ENCODE measurements at regions not wholly inside any gene's neighbourhood (a gene's known extent, or its start where the extent isn't known, plus 50 kb on each side); places are given as distances from the start of the nearest gene placed in this dataset.

- Histone ChIP-seq H3K4me3 (no peak overlapping the region), H3K36me3 (ENCODE audit: insufficient read depth in 1 of 2, low read depth in 1 of 2) (no peaks in the 10 kb centered on the region), H3K4me1 (no peaks in the 10 kb centered on the region), H3K27ac (no peak overlapping the region), H3K27me3 (ENCODE audit: insufficient read depth in 3 of 3, low read length in 2 of 3) (no peaks in the 10 kb centered on the region), H3K9me3 (no peaks in the 10 kb centered on the region)
- 24 to 46% (median 41%) methylated on average over 1 of the region's 1 CpG for WGBS, 3 donors
- DNase-seq = no peak
- intact Hi-C loops (cut with DNase I) = no loop called here
- ATAC-seq = no peak
- no peak for TF ChIP-seq CTCF (IDR thresholded peaks at IDR 0.05)
These were observed 267.4 kb upstream of the NRXN1 start for GRCh38 chr2:51299370-51299769.

GRCh38 chr2:51297488-51297887 lies 265.6 kb upstream of the NRXN1 start:
- Histone ChIP-seq H3K9me3 (no peaks in the 10 kb centered on the region), H3K36me3 (ENCODE audit: insufficient read depth in 1 of 2, low read depth in 1 of 2) (no peaks in the 10 kb centered on the region), H3K4me3 (no peak overlapping the region), H3K27me3 (ENCODE audit: insufficient read depth in 3 of 3, low read length in 2 of 3) (no peaks in the 10 kb centered on the region), H3K4me1 (no peaks in the 10 kb centered on the region), H3K27ac (no peak overlapping the region)
- intact Hi-C loops (cut with DNase I) = no loop called here
- no peak for TF ChIP-seq CTCF (IDR thresholded peaks at IDR 0.05)
- ATAC-seq (no peak), DNase-seq (no peak)
- 91 to 100% (median 92%) methylated on average over 1 of the region's 1 CpG for WGBS, 3 donors

GRCh38 chr2:51293566-51294200 lies 261.8 kb upstream of the NRXN1 start:
- no peaks in the 10 kb centered on the region for H3K9me3 ChIP-seq
- H3K27me3 ChIP-seq (ENCODE audit: insufficient read depth in 3 of 3, low read length in 2 of 3) = no peaks in the 10 kb centered on the region
- DNase-seq (no peak), ATAC-seq (no peak)
- H3K27ac ChIP-seq = no peak overlapping the region
- TF ChIP-seq CTCF (IDR thresholded peaks at IDR 0.05) = no peak
- intact Hi-C loops (cut with DNase I) = no loop called here
- WGBS, 3 donors = 64 to 69% (median 66%) methylated on average over 5 of the region's 5 CpGs
- no peak overlapping the region for H3K4me3 ChIP-seq
- no peaks in the 10 kb centered on the region for H3K36me3 ChIP-seq (ENCODE audit: insufficient read depth in 1 of 2, low read depth in 1 of 2)
- no peaks in the 10 kb centered on the region for H3K4me1 ChIP-seq

- Histone ChIP-seq H3K27ac (no peak overlapping the region), H3K4me1 (no peaks in the 10 kb centered on the region), H3K27me3 (ENCODE audit: insufficient read depth in 3 of 3, low read length in 2 of 3) (no peaks in the 10 kb centered on the region), H3K36me3 (ENCODE audit: insufficient read depth in 1 of 2, low read depth in 1 of 2) (no peaks in the 10 kb centered on the region), H3K9me3 (no peaks in the 10 kb centered on the region), H3K4me3 (no peak overlapping the region)
- DNase-seq = no peak
- WGBS, 3 donors = 49 to 53% (median 52%) methylated on average over 5 of the region's 5 CpGs
- no peak for TF ChIP-seq CTCF (IDR thresholded peaks at IDR 0.05)
- ATAC-seq = no peak
- intact Hi-C loops (cut with DNase I) = no loop called here
These were observed 260.0 kb upstream of the NRXN1 start for GRCh38 chr2:51291762-51292551.

All from psoas muscle (tissue), 7 donors.